DOHH2 (cell line): ENCODE measurements at regions not wholly inside any gene's neighbourhood (a gene's known extent, or its start where the extent isn't known, plus 50 kb on each side); places are given as distances from the start of the nearest gene placed in this dataset.

Source experiments
- H3F3A ChIP-seq: fragments of 200-600 bp; sonication (generic), shearing (Covaris generic); 2 replicates; pipeline ENCODE4 v1.6.0; 2016; ENCODE audit warnings: antibody characterized with exemption, mild to moderate bottlenecking; ENCODE audit not compliant: control insufficient read depth, insufficient read depth
- H3K27ac ChIP-seq: fragments of 200-600 bp; sonication (generic); 2 replicates; pipeline ENCODE4 v1.5.1; 2014; ENCODE audit warnings: low read depth, mild to moderate bottlenecking, low read length, moderate library complexity
- H3K27me3 ChIP-seq: fragments of 200-600 bp; sonication (generic); 2 replicates; pipeline ENCODE4 v1.6.1; 2014; ENCODE audit warnings: mild to moderate bottlenecking, low read length, mixed read lengths; ENCODE audit not compliant: control insufficient read depth
- H3K36me3 ChIP-seq: fragments of 200-600 bp; sonication (generic); 2 replicates; pipeline ENCODE4 v1.6.1; 2014; ENCODE audit warnings: mild to moderate bottlenecking, low read length, moderate library complexity, mixed read lengths; ENCODE audit not compliant: control insufficient read depth
- H3K4me1 ChIP-seq: fragments of 200-600 bp; sonication (generic); 2 replicates; pipeline ENCODE4 v1.6.1; 2014; ENCODE audit warnings: mild to moderate bottlenecking, low read length, mixed read lengths; ENCODE audit not compliant: control insufficient read depth
- H3K4me2 ChIP-seq: fragments of 200-600 bp; sonication (generic); 2 replicates; pipeline ENCODE4 v1.6.0; 2014; ENCODE audit warnings: mild to moderate bottlenecking, low read length, moderate library complexity
- H3K4me3 ChIP-seq: fragments of 200-600 bp; sonication (generic); 2 replicates; pipeline ENCODE4 v1.5.1; 2014; ENCODE audit warnings: mild to moderate bottlenecking, low read length, mixed read lengths
- H3K79me2 ChIP-seq: fragments of 200-600 bp; sonication (generic); 2 replicates; pipeline ENCODE4 v1.6.1; 2014; ENCODE audit warnings: mild to moderate bottlenecking, low read length, mixed read lengths; ENCODE audit not compliant: control insufficient read depth
- H3K9me2 ChIP-seq: fragments of 200-600 bp; sonication (generic); replicated peaks from 2 replicates; pipeline ENCODE4 v1.6.1; 2014; ENCODE audit warnings: mild to moderate bottlenecking, low read length, mixed read lengths; ENCODE audit not compliant: control insufficient read depth
- H3K9me3 ChIP-seq: fragments of 200-600 bp; sonication (generic); 2 replicates; pipeline ENCODE4 v1.6.1; 2014; ENCODE audit warnings: antibody characterized with exemption, low read length, mixed read lengths; ENCODE audit not compliant: control insufficient read depth, insufficient read depth
- H4K20me1 ChIP-seq: fragments of 200-600 bp; sonication (generic); 2 replicates; pipeline ENCODE4 v1.6.0; 2014; ENCODE audit warnings: low read depth, mild to moderate bottlenecking, antibody characterized with exemption, low read length, moderate library complexity; ENCODE audit not compliant: control insufficient read depth, insufficient read depth
- EZH2phosphoT487 ChIP-seq: fragments of 200-600 bp; sonication (generic); IDR thresholded peaks from 2 replicates; pipeline ENCODE4 v1.6.1; 2017; ENCODE audit warnings: borderline replicate concordance, mild to moderate bottlenecking, antibody characterized with exemption, low read length, moderate library complexity, mixed read lengths
- TF ChIP-seq, protein P1 (sequence below): fragments of 200-600 bp; sonication (generic); IDR thresholded peaks from one replicate; pipeline ENCODE4 v1.5.1; 2014; ENCODE audit warnings: antibody characterized with exemption, mild to moderate bottlenecking, low read depth, low read length; ENCODE audit not compliant: poor library complexity, severe bottlenecking

DNA sequence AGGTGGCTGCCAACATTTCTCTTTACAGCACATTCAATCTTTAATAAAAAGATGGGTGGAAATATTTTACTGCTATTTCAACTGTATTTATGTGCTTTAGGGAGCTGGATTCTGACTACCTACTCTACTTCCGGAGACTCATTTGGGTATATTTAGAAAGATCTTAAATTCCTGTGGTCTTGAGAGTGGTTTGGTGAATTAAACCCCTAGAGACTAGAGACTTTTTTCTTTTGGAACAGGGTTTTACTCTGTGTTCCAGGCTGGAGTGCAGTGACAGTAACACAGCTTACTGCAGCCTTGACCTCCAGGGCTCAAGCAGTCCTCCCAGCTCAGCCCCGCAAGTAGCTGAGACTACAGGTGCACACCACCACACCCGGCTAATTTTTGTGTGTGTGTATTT, 79.0 kb upstream of the HABP2 start:
- no peak for TF ChIP-seq EZH2phosphoT487
- TF ChIP-seq, protein P1, sequence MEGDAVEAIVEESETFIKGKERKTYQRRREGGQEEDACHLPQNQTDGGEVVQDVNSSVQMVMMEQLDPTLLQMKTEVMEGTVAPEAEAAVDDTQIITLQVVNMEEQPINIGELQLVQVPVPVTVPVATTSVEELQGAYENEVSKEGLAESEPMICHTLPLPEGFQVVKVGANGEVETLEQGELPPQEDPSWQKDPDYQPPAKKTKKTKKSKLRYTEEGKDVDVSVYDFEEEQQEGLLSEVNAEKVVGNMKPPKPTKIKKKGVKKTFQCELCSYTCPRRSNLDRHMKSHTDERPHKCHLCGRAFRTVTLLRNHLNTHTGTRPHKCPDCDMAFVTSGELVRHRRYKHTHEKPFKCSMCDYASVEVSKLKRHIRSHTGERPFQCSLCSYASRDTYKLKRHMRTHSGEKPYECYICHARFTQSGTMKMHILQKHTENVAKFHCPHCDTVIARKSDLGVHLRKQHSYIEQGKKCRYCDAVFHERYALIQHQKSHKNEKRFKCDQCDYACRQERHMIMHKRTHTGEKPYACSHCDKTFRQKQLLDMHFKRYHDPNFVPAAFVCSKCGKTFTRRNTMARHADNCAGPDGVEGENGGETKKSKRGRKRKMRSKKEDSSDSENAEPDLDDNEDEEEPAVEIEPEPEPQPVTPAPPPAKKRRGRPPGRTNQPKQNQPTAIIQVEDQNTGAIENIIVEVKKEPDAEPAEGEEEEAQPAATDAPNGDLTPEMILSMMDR, result no peak
- no peak overlapping the region for H3K27ac ChIP-seq
- H3K4me2 ChIP-seq, result no peak overlapping the region
- no peaks in the 10 kb centered on the region for H4K20me1 ChIP-seq
- no peaks in the 10 kb centered on the region for H3K79me2 ChIP-seq
- H3K4me1 ChIP-seq, result no peaks in the 10 kb centered on the region
- no peaks in the 10 kb centered on the region for H3K36me3 ChIP-seq
- no peaks in the 10 kb centered on the region for H3K9me2 ChIP-seq
- H3K9me3 ChIP-seq, result 0 out of 2 replicates have a peak, but pooled peaks cover 3% of the 10 kb centered on the region
- H3K27me3 ChIP-seq, result no peaks in the 10 kb centered on the region
- H3K4me3 ChIP-seq, result no peak overlapping the region
- no peaks in the 10 kb centered on the region for H3F3A ChIP-seq

DNA sequence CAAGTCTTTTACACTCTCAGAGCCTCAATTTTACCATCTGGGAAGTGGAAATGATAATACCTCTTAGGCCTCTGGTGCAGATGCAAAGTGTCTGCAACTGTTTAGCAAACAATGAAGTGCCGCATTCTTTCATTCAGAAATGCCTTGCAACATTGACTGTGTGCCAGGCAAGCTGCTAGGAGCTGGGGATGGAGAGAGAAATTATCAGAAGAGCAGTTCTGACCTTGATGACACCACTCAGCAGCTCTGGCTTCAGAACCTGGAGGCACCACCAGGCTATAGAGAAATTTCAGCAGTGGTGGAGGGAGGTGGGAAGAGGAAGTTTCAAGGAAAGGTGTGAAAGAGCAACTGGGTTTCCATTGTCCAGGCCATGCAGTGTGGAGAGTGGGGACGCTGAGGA, 78.1 kb upstream of the HABP2 start:
- TF ChIP-seq, protein P1, result no peak
- peaks cover 9% of the 10 kb centered on the region for H3K9me3 ChIP-seq
- H3K9me2 ChIP-seq, result no peaks in the 10 kb centered on the region
- H3K27ac ChIP-seq, result no peak overlapping the region
- H3K4me2 ChIP-seq, result no peak overlapping the region
- H3K27me3 ChIP-seq, result no peaks in the 10 kb centered on the region
- no peaks in the 10 kb centered on the region for H4K20me1 ChIP-seq
- H3K4me1 ChIP-seq, result no peaks in the 10 kb centered on the region
- H3K36me3 ChIP-seq, result no peaks in the 10 kb centered on the region
- no peaks in the 10 kb centered on the region for H3F3A ChIP-seq
- no peaks in the 10 kb centered on the region for H3K79me2 ChIP-seq
- H3K4me3 ChIP-seq, result no peak overlapping the region

DNA sequence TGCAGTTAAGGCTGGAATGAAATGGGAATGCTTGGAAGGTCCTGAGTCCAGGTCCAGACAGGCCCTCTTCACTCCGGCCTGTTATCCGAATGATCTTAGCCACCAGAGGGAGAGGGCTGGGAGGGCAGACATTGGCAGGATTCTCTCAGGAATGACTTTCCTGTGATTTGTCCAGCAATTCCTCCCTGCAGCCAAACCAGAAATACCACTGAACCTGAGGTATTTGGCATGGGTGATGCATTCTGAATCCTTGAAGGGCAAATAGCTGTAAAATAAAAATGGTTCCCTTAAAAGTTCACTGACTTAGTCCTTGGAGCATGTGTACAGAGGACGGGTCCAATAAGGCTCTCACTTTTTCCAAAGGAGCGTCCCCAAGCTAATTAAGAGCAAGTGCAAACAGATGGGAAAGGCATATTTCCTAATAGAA, 77.5 kb upstream of the HABP2 start:
- H3K4me2 ChIP-seq, result no peak overlapping the region
- no peaks in the 10 kb centered on the region for H3K4me1 ChIP-seq
- no peaks in the 10 kb centered on the region for H3K27me3 ChIP-seq
- peaks cover 15% of the 10 kb centered on the region for H3K9me3 ChIP-seq
- H3K9me2 ChIP-seq, result no peaks in the 10 kb centered on the region
- H3K79me2 ChIP-seq, result no peaks in the 10 kb centered on the region
- H4K20me1 ChIP-seq, result no peaks in the 10 kb centered on the region
- TF ChIP-seq, protein P1, result no peak
- TF ChIP-seq EZH2phosphoT487, result no peak
- H3K27ac ChIP-seq, result no peak overlapping the region
- no peaks in the 10 kb centered on the region for H3F3A ChIP-seq
- H3K36me3 ChIP-seq, result no peaks in the 10 kb centered on the region
- no peak overlapping the region for H3K4me3 ChIP-seq

DNA sequence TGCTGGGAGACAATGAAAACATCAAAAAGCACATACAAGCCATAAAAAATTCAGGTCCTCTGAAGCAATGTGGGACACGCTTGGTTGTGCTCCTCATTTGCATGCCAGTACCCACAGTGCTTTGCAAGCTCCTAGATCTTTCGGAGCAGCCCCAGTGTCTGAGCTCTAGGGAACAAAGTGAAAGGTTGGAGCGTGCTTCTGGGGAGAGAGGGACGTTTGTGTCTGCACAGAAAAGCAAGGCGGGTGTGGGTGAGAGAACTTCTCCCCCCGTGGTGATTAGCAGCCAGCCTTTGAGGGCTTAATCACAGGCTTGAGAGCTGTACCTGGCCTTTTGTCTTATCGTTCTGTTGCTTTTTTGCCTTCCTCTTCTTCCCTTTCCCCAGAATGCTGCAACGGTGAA, 76.7 kb upstream of the HABP2 start:
- no peaks in the 10 kb centered on the region for H3K9me2 ChIP-seq
- H3K4me1 ChIP-seq, result no peaks in the 10 kb centered on the region
- H3K27ac ChIP-seq, result no peak overlapping the region
- TF ChIP-seq, protein P1, result no peak
- no peak for TF ChIP-seq EZH2phosphoT487
- no peaks in the 10 kb centered on the region for H3F3A ChIP-seq
- no peaks in the 10 kb centered on the region for H3K27me3 ChIP-seq
- H3K9me3 ChIP-seq, result peaks cover 18% of the 10 kb centered on the region
- no peaks in the 10 kb centered on the region for H3K79me2 ChIP-seq
- no peak overlapping the region for H3K4me2 ChIP-seq
- no peaks in the 10 kb centered on the region for H4K20me1 ChIP-seq
- H3K4me3 ChIP-seq, result no peak overlapping the region
- H3K36me3 ChIP-seq, result no peaks in the 10 kb centered on the region
